Ovary (tissue), 3 donors: ENCODE measurements at regions not wholly inside any gene's neighbourhood (a gene's known extent, or its start where the extent isn't known, plus 50 kb on each side); places are given as distances from the start of the nearest gene placed in this dataset.

Source experiments
- CTCF ChIP-seq, 3 donors: fragments of 450-650 bp in 2 of 3; fragments of 200-600 bp in 1 of 3; IDR thresholded peaks; one replicate each; pipeline versions ENCODE4 v1.5.1 to v1.8.0; 2016 to 2022; ENCODE audit warnings: antibody characterized with exemption in 3 of 3, mild to moderate bottlenecking in 1 of 3
- POLR2A ChIP-seq: fragments of 450-650 bp; IDR thresholded peaks from one replicate; pipeline ENCODE4 v1.6.1; 2017; ENCODE audit warnings: antibody characterized with exemption, mild to moderate bottlenecking, moderate library complexity
- donor health status: DM: no; HTN: no; CAD: no.

- TF ChIP-seq CTCF (IDR thresholded peaks at IDR 0.05) (no peak), POLR2A (no peak)
Observed at GRCh38 chr10:88095778-88096431, 232.5 kb downstream of the PTEN start.
